ENCODE measurements at regions not wholly inside any gene's neighbourhood (a gene's known extent, or its start where the extent isn't known, plus 50 kb on each side); places are given as distances from the start of the nearest gene placed in this dataset.

DNA sequence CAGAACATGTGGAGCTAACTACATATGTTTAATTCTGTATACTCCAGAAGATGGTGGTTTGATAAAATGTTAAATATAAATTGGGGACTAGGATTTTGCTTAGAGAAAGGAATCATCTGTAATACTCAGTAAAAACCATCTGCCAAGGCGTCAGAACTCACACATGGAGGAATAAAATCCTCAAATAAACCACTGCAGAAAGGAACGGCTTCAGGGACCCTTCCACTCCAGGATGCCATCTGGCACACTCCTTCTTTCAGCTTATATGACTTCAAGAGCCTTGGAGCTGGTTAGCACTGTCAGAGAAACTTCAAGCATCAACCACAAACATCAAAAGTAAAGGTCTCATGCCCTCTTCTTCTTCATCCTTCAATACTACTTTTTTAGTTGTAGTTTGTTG is 360.6 kb downstream of the PLK2 start:
- no peak for DNase-seq

DNA sequence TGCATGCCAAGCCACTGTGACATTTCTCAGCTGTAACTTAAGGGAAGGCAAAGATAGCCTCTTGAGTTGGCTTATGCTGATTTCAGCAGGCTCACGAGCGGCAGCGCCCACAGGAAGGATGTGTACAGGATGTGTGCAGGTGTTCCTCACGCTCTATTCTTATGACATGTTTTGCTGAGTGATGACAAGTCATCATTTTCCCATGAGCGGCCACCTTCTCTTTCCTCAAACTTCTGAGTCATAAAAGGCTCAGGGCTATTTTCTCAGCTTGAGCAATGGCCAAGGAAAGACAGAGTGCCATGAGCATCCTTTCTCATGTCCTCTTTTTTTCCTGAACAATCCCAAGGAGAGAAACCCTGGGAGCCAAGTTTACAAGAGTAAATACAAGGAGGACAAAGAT is 365.9 kb downstream of the PLK2 start:
- peak; percentile 5 for DNase-seq

DNA sequence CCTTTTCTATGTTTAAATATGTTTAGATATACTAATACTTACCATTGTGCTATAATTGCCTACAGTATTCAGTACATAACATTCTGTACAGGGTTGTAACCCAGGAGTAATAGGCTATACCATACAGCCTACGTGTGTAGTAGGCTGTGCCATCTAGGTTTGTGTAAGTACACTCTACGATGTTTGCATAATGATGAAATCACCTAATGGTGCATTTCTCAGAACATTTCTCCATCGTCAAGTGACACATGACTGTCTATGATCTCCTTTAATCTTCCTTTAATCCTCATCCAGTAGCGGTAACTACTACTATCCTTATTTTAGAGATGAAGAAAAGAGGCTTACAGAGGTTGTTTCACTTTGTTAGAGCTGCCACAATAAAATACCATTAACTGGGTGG is 369.2 kb downstream of the PLK2 start:
- no peak for DNase-seq

DNA sequence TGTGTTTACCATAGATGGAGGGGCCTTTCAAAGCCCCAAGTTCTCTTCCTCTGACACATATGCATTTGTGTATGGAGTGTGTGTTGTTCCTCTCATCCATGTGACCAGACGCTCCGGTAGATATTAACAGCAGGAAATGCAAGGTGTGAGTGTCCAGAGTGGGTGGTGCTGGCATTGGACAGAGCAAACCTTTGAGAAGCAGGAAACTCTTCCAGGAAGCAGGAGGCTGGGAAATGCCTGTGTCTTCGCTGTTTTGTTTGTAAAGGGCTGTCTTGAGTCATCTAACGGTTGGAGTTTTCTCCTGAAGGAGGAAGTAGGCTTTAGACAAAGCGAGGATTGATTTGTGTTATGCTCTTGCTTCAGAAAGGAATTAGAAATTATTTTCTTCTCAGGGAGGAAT is 370.9 kb downstream of the PLK2 start:
- no peak for DNase-seq

DNA sequence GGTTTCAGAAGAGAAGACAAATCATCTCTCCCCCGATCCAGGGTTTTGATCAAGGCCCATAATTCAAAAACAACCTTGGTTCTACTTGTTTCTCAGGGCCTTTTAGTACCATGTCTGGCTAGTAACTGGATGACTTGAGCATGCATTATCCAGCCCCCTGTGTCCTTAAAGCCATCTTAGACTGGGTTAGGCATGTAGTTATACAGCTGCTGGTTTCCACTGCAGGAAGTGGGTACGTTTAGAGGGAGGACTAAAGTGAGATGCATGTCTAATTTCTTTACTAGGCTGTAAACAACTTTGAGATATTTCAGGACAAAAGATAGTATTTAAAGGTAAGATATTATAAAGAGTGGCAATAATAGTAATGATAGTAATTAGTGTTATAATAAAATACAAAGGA is 372.0 kb downstream of the PLK2 start:
- no peak for DNase-seq

DNA sequence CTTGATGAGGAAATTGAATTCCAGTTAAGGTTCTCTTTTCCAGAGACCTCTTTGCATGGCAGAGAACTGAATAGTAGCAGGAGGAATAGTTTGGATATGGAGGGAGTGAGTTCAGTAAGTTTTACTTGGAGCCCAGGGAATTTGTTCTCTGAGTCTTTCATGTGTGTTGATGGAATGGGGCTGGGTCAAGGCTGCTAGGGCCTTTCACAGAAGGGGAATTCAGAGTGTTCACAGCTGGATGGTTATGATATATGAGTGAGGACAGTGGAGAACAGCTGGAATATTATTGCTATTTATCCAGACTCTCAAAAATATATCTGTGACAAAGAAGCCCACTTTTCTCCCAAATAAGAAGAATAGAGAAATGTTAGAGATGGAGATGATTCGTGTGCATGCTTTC is 372.8 kb downstream of the PLK2 start:
- DNase-seq = no peak

DNA sequence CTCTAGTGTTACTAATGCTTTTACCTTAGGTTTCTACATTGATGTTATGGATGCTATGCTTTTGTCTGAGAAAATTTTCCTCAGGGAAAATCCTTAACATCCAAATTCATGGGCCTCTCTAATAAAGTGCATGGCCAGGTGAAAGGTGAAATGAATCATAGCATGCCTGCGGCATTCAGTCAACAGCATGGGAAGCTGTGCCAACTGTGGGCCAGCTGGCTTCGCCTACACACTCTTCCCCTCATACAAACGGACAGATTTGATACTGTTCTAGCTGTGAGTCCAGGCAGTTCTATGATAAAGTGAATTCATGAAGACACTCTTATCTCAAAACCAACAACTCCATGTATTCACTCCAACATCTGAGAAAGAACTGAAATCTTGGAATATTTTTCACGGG is 374.1 kb downstream of the PLK2 start:
- DNase-seq = no peak

DNA sequence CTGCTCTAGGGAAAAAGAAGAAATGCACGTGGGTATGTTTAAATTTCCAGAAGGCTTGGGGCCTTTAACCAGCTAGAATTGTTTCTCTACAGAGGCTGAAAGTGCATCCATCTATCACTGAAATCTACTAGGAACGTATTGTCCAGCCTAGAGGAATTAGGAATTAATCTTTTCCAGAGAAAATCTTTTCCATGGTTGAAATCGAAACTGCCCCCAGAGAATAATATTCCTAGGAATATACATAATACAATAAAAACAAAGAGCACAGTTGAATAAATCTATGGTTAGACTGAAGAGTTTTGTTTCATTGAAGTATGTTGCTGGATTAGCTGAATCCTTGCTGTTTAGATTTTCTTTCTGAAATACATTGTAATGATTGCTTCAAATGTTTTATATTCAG is 378.5 kb downstream of the PLK2 start:
- DNase-seq = no peak

DNA sequence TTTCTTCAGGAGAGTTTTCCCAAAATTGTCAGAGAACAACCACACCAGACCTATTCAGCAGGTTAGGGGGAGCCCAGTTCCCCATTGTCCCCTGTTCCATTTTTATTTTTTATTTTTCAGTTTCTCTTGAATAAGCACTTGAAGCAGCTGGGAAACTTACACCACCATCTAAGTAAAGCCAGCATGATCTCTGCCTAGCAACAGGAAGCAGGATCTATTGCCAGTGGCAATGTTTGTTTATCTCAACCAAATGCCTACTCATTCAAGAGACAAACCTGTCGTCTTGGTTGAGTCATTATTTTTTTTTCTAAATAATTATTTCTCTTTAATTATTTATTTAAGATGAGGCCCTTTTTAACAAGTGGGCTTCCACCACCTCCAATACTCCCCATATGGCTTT is 379.3 kb downstream of the PLK2 start:
- DNase-seq = no peak

DNA sequence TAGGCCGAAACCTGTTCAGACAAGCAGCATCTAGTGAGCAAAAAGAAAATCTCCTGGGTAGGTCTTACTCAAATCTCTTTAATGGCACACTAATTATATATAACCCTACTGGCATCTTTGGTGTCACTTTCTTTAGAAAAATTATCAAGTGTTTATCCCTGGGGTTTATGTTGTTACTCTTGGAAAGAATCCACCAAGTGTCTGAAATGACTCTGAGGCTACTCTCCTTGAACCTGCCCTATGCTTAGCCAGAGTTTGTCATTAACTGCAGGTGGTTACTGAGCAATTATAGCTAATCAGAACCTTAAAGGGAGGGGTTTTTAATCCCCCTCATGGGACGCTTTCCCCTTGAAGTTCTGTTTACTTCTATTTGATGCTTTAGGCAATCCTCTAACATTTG is 381.9 kb downstream of the PLK2 start:
- no peak for DNase-seq

DNA sequence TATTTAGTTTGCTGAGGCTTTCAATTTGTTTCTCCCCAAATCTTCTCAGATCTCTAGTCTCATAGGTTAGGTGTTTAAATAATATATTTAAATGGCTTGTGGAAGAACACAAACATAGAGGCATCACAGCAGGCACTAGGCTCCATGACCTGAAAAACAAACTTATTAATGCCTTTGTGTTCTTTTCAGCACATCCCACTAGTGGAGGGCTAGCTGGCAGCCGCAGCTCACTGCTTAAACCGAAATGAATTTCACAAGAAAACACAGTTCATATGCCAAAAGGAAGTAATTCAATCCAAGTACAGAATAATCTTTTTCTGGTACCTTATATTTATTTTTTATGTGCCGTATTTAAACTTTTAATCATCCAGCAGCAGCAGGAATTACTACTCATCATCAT is 382.5 kb downstream of the PLK2 start:
- no peak for DNase-seq

DNA sequence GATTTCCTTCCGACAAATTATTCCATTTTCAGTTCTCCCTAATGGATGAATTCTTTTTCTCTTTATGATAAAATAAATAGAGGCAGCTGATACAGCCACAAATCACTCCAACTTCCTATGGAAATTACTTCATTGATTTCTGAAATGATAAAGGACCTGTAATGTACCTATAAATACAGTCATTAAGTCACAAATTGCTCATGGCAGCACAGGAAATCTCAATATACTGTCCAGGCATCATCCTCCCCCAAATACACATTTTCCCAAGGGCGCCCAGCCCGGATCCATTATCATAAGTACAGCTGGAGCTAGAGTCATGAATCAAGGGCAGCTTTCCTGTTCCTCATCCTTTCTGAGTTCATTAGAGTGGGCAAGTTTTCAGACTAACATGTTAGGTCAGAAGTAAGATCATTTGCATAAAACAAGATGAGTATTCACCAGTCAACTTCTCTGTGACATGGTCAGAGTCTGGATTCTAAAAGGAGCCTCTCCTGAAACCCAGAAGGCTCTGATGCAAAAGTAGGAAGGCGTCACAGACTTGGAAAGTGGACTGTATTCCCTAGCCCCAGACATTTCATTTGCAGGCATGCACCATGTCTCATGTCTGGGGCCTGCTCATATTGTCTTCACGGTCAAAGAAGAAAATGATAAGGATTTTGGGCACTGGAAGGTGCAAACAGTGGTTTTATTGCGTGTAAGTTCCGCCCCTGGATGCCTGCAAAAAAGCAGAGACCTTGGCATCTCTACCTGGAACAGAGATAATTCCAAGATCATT is 383.2 kb downstream of the PLK2 start:
- no peak for DNase-seq

DNA sequence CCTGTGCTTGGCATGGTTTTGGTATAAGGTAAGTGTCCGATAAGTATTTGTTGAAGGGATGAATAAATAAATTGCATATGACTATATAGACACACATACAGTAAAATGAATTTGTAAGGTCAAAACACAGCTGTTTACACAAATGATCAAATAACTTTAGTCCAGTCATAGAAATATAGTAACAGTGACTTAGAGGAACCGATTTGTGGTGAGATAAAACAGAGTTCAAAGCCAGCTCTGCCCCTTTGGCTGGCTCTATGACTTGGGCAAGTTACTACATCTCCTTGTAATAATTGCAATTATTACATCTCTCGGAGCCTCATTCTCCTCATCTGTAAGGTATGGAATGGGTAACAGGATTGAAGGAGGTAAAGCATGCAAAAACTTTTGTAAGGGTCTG is 384.0 kb downstream of the PLK2 start:
- no peak for DNase-seq

DNA sequence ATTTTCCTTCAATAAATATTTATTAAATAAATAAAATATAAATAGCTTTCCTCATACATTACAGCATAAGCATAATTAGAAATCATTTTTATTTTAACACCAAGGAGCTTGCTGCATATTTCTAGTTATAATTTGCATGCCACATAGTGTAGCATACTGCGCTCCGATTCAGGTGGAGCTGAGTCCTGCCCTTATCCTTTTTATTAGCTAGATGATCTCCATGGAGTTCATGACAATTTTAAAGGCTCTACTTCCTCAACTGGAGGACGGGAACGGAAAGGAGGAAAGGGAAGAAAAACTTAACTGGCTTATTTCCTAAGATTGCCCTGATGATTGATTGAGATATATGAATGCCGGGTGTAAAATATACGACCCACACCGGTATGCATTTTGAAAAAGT is 385.2 kb downstream of the PLK2 start:
- no peak for DNase-seq

DNA sequence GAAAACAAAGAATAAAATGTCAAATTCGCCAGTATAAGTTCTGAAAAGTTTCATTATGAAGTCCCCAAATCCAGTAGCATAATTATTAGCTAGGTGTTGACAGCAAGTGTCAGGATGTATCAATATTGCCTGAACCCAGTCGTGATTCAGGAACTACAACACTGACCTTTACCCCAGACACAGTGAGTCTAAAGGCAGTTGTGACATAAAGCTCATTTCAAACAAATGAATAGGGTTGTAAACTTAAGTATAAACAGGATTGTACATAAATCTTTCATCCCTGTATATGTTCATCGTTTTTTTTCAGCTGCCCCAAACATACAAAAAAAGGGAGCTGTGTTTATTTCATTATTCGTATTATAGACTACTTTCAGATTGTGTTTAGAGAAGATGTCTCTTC is 385.7 kb downstream of the PLK2 start:
- no peak for DNase-seq

DNA sequence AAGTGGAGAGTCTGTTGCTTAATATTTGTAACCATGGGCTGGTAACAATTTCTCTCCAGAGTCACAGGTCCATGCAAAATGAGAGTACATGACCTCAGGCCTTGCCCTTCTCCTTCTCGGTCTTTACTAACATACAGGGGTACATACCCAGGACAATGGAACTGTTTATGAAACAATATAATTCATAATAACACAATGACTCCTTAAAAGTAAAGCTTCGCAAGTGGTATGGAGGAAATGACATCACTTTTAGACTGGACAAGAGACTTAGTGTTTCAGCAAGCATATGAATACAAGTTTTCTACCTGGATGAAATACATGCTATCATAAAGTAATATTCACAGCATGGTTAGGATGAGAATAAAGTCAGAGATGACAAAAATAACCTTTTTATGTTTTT is 386.6 kb downstream of the PLK2 start:
- DNase-seq = no peak

DNA sequence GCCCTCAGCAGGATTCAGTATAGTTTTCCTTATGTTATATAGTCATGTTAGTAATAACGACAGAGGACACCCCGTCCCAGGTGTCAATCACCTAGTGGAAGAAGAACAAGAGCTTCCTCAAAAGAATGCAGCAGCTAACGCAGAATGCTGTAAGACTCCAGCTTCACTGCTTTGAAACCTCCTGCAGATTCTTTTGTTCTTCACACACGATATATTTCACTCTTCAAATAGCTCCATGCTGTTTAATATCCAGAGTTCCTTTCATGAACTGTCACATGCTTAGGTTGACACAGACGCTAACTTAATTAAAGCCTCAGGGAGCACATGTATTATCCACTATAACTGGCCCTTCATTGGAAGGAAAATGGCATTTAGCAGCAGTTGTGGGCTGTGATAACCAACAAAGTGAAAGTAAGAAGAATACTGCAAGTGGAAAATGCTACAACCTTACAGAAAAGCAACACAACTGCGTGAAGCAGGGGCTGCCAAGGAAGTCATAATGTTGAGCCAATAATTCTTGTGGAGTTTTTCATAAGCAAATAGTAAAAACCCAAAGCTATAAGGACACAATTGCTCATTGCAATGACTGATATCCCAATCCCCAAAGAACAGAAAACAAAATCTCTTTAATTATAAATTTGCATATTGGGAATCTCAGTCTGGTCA is 387.5 kb downstream of the PLK2 start:
- DNase-seq = no peak

DNA sequence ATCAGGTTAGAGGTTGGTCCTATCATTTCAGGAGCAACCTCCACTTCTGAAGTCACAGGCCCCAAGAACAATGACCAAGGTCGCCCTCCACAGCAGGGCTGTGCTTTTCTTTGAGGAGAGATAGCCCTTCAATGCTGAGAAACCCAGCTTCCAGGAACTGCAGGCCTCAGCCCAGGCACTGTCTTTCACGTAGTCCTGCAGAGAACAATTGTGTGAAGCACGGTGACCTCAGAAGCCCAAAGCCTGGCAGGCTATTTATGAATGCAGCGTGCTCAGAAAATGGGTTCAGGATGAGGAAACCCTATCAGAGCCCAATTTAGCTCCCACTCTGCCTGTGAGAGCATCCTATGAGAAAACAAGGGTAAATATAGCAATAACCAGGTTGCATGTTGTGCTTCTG is 388.3 kb downstream of the PLK2 start:
- no peak for DNase-seq

DNA sequence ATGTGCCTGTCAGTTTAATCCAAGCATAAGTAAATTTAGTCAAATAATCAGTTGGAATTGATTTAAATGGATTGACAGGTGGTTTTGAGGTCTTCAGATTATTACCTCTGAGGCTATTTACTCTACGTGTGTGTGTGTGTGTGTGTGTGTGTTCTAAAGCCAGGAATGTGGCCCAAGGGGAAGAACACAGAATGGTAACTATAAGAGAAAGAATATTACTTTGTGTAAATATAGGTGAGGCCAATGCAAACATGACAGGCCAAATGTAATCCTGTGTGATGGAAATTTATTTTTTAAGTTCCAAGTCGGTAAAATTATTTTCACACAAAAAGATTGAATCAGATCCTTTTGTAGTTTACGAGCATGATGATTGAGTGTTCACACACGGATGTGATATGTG is 390.0 kb downstream of the PLK2 start:
- DNase-seq = no peak

DNA sequence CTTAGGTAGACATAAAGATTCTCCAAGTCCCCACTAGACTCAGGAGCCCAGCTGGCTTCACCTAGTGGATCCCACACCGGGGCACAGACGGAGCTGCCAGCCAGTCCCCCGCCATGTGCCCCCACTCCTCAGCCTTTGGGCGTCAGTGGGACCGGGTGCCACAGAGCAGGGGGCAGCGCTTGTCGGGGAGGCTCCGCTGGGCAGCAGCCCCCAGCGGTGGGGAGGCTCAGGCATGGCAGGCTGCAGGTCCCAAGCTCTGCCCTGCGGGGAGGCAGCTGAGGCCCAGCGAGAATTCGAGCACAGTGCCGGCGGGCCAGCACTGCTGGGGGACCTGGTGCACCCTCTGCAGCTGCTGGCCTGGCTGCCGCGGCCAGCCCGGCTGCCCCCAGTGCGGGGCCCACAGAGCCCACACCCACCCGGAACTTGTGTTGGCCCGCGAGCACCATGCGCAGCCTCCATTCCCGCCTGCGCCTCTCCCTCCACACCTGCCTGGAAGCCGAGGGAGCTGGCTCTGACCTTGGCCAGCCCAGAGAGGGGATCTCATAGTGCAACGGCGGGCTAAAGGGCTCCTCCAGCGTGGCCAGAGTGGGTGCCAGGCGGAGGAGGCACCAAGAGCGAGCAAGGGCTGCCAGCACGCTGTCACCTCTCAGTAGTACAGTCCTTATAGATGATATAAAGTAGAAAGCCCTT is 390.7 kb downstream of the PLK2 start:
- DNase-seq = no peak

DNA sequence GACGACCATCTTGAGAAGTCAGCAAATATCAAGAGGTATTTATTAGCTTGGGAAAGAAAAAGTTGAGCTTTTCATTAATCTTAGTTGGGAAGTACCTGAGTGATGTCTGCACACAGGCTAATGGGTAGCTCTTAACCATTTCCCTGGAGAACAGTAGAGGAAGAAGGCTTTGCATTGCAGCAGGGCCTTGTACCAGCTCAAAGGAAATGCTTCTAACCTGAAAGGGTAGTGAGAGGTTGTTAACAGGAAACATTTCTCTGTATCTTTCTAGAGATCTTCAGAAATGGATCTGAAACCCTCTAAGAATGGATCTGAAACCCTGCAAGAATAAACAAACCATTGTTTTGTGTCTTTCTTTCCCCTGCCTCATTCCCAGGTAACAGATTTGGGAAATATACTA is 393.3 kb downstream of the PLK2 start:
- no peak for DNase-seq

DNA sequence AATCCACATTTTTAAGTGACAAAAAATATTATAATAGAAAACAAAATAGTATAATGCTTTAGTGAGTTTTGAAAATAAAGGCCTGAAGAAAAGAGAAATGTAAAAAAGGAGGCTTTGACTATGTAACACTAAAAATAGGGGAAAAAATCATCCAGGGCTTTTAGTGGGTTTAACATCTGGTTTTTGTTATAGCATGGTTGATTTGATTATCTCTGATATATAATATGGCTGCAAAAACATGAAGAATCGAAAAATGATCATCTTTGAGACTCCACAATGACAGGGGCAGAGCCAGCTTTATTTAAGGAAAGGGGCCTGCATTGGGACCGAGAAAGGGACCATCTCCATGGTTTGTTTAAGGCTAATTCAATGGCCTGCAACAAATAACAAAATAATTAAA is 393.8 kb downstream of the PLK2 start:
- no peak for DNase-seq

DNA sequence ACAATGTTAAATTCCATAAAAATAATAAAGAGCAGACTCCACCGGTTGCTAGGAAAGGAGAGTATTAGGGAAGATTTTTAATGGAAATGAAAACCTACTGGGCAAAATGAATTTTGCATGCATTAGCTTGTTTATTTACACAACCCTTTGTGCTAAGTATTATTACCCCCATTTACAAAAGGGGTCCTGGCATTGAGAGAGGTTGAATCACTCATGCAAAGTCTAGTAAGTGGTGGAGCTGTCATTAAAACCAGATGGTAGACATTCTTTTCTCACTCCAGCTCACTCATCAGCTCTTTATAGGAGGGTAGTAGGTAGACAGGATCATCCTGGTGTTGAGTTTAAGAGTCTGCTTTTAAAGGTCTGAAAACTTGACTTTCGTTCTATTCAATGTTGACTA is 395.1 kb downstream of the PLK2 start:
- no peak for DNase-seq

DNA sequence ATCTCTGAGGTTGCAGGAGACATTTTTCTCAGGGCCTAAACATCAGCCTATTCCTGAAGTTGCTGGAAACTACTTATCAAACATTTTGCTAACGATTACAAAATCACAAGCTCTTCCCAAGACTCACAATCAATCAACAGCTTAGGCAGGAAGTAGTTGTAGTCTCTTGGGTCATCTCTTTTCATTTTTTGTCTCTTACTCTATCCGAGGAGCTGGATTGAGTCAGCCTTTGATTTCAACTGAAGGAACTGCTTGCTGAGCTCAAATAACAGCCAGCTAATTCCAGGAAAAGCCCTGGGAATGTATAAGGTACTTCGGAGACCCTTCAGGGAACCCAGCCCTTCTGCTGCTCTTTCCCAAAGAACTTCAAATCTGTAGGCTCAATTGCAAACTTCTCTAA is 398.9 kb downstream of the PLK2 start:
- no peak for DNase-seq
